Chondrocyte (in vitro differentiated cells): ENCODE measurements at regions not wholly inside any gene's neighbourhood (a gene's known extent, or its start where the extent isn't known, plus 50 kb on each side); places are given as distances from the start of the nearest gene placed in this dataset.
A peak's percentile ranks its signal among the peaks of the same experiment; 100 is the strongest.

ENCODE experiments used
- DNase-seq: peaks from one replicate; pipeline ENCODE4 v3.0.0; 2021; ENCODE audit warnings: mixed read lengths, low spot score
- H3K27ac Mint-ChIP-seq: one replicate; pipeline ENCODE4 v1.8.0; 2021; ENCODE audit warnings: mild to moderate bottlenecking, moderate library complexity, mixed read lengths; ENCODE audit not compliant: unreplicated experiment
- H3K27me3 Mint-ChIP-seq: 2 replicates; pipeline ENCODE4 v1.8.0; 2021; ENCODE audit warnings: low read depth, mixed read lengths
- H3K36me3 Mint-ChIP-seq: 2 replicates; pipeline ENCODE4 v1.8.0; 2021; ENCODE audit warnings: low read depth, mixed read lengths
- H3K4me1 Mint-ChIP-seq: 2 replicates; pipeline ENCODE4 v1.8.0; 2021; ENCODE audit warnings: low read depth, mild to moderate bottlenecking, mixed read lengths
- H3K4me3 Mint-ChIP-seq: one replicate; pipeline ENCODE4 v1.8.0; 2021; ENCODE audit warnings: mild to moderate bottlenecking, moderate library complexity, mixed read lengths; ENCODE audit not compliant: unreplicated experiment
- H3K9me3 Mint-ChIP-seq: 2 replicates; pipeline ENCODE4 v1.8.0; 2021; ENCODE audit warnings: low read depth, mixed read lengths
- CTCF ChIP-seq: fragments of 200-600 bp; sonication (generic); IDR thresholded peaks from 2 replicates; pipeline ENCODE4 v1.5.0; 2021; ENCODE audit warnings: antibody characterized with exemption, mild to moderate bottlenecking, moderate library complexity

- Mint-ChIP-seq H3K27ac (no peak overlapping the region), H3K27me3 (peaks cover 19% of the 10 kb centered on the region), H3K4me3 (no peak overlapping the region), H3K36me3 (no peaks in the 10 kb centered on the region), H3K4me1 (peaks cover 3% of the 10 kb centered on the region), H3K9me3 (no peaks in the 10 kb centered on the region)
- no peak for TF ChIP-seq CTCF
- DNase-seq, result peak; percentile 30
These were observed 247.6 kb downstream of the DLL1 start for GRCh38 chr6:170043150-170043819.

DNA sequence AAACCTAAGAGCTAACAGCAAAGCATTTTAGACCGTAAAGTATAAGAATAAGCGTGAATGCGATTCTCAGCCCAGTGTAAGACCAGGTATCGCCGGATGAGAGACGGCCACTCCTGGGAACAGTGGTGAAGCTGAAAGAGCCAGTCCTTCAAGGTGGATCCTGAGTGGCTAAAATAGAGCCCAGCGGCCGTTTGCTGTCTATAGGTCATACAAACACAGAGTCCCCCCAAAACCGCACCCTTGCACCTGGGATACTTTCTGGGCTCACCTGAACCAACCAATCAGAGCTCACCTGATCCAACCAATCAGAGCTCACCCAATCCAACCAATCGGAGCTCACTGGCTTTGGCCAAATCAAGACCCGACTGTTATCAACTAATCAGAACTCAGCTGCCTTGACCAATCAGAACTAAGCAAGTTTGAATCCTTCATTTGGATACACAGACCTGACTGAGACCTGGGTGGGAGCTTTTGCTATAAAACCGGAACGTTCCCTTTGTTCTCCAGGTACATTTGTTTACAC, 248.2 kb downstream of the DLL1 start:
- no peak for TF ChIP-seq CTCF
- Mint-ChIP-seq H3K27ac (no peak overlapping the region), H3K4me3 (no peak overlapping the region), H3K4me1 (peaks cover 4% of the 10 kb centered on the region), H3K36me3 (no peaks in the 10 kb centered on the region), H3K27me3 (peaks cover 22% of the 10 kb centered on the region), H3K9me3 (no peaks in the 10 kb centered on the region)
- peak; percentile 40 for DNase-seq

DNA sequence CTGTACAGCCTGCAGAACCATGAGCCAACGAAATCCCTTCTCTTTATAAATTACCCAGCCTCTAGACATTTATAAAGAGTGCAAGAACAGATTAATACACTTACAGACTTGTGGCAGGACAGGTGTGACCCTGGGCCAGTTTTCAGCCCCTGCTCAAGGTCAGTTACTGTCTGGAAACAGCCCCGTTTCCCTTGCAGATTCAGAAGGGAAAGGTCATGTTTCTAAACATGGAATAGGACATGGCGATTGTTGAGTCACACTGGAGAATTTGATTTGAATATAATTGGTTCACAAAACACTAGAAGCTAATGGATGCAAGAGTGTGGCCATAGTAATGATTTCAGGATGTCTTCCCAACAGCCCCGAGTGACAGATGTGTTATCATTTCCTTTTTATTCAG, 248.8 kb downstream of the DLL1 start:
- DNase-seq, result no peak
- no peak overlapping the region for H3K27ac Mint-ChIP-seq
- H3K9me3 Mint-ChIP-seq, result no peaks in the 10 kb centered on the region
- no peak for TF ChIP-seq CTCF
- H3K36me3 Mint-ChIP-seq, result no peaks in the 10 kb centered on the region
- H3K27me3 Mint-ChIP-seq, result peaks cover 22% of the 10 kb centered on the region
- no peak overlapping the region for H3K4me3 Mint-ChIP-seq
- peaks cover 4% of the 10 kb centered on the region for H3K4me1 Mint-ChIP-seq

DNA sequence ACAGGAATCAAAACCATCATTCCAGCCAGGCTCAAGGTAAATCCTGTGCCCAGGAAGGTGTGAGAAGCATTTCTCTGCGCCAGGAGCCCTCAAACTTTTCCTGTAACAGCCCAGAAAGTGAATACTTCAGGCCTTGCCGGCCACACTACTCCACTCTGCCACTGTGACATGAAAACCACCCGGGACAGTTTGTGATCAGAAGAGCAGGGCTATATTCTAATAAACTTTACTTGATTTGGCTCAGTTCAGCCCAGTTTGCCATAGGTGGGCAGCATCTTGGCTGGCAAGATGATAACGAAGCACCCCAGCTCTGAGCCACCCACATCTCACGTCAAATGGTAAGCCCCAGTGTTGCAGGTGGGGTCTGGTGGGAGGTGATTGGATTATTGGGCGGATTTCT, 249.4 kb downstream of the DLL1 start:
- Mint-ChIP-seq H3K4me3 (no peak overlapping the region), H3K27ac (no peak overlapping the region), H3K4me1 (peaks cover 4% of the 10 kb centered on the region), H3K36me3 (no peaks in the 10 kb centered on the region), H3K9me3 (peaks cover 4% of the 10 kb centered on the region), H3K27me3 (peaks cover 22% of the 10 kb centered on the region)
- no peak for TF ChIP-seq CTCF
- DNase-seq, result peak; percentile 10

- Mint-ChIP-seq H3K27ac (no peak overlapping the region), H3K9me3 (peaks cover 9% of the 10 kb centered on the region), H3K27me3 (peaks cover 22% of the 10 kb centered on the region), H3K4me1 (peaks cover 4% of the 10 kb centered on the region), H3K4me3 (no peak overlapping the region), H3K36me3 (peaks cover 2% of the 10 kb centered on the region)
- DNase-seq, result peak; percentile 6
- TF ChIP-seq CTCF, result no peak
These were observed 250.0 kb downstream of the DLL1 start for GRCh38 chr6:170040906-170041305.
